ENCODE measurements at regions not wholly inside any gene's neighbourhood (a gene's known extent, or its start where the extent isn't known, plus 50 kb on each side); places are given as distances from the start of the nearest gene placed in this dataset.
A peak's percentile ranks its signal among the peaks of the same experiment; 100 is the strongest.
"Not testable (repeated sequence)": the region's sequence is repeated elsewhere in the genome, so short reads cannot be mapped to it uniquely, and the experiment has no call there.

- no peaks in the 10 kb centered on the region for H3K9me3 ChIP-seq (ENCODE audit: low read length)
- no peaks in the 10 kb centered on the region for H4K20me1 ChIP-seq (ENCODE audit: insufficient read depth, low read depth, low read length)
- H2AFZ ChIP-seq (ENCODE audit: low read length), result no peak overlapping the region
- no peak overlapping the region for H3K9ac ChIP-seq (ENCODE audit: low read length)
- no peaks in the 10 kb centered on the region for H3K79me2 ChIP-seq (ENCODE audit: low read length)
- H3K27ac ChIP-seq (ENCODE audit: low read length), result no peak overlapping the region
- H3K4me1 ChIP-seq (ENCODE audit: low read length), result no peaks in the 10 kb centered on the region
- H3K27me3 ChIP-seq (ENCODE audit: low read length), result no peaks in the 10 kb centered on the region
- no peak overlapping the region for H3K4me2 ChIP-seq (ENCODE audit: low read depth, low read length, poor library complexity, severe bottlenecking)
- DNase-seq, result no peak
- H3K9me2 ChIP-seq (replicated peaks; ENCODE audit: insufficient read depth, low read length), result no peaks in the 10 kb centered on the region
- no peaks in the 10 kb centered on the region for H3K36me3 ChIP-seq (ENCODE audit: insufficient read depth, low read length)
- no peak overlapping the region for H3K4me3 ChIP-seq (ENCODE audit: low read length)
These were observed 168.2 kb downstream of the SEPTIN7 start for GRCh38 chr7:35969066-35969465.

GRCh38 chr7:35970458-35970857 lies 169.6 kb downstream of the SEPTIN7 start:
- no peaks in the 10 kb centered on the region for H3K9me3 ChIP-seq (ENCODE audit: low read length)
- H4K20me1 ChIP-seq (ENCODE audit: insufficient read depth, low read depth, low read length), result no peaks in the 10 kb centered on the region
- no peaks in the 10 kb centered on the region for H3K4me1 ChIP-seq (ENCODE audit: low read length)
- H3K36me3 ChIP-seq (ENCODE audit: insufficient read depth, low read length), result no peaks in the 10 kb centered on the region
- no peak overlapping the region for H3K9ac ChIP-seq (ENCODE audit: low read length)
- no peak overlapping the region for H3K4me3 ChIP-seq (ENCODE audit: low read length)
- H3K27me3 ChIP-seq (ENCODE audit: low read length), result no peaks in the 10 kb centered on the region
- no peak overlapping the region for H2AFZ ChIP-seq (ENCODE audit: low read length)
- H3K4me2 ChIP-seq (ENCODE audit: low read depth, low read length, poor library complexity, severe bottlenecking), result no peak overlapping the region
- H3K9me2 ChIP-seq (replicated peaks; ENCODE audit: insufficient read depth, low read length), result no peaks in the 10 kb centered on the region
- no peaks in the 10 kb centered on the region for H3K79me2 ChIP-seq (ENCODE audit: low read length)
- DNase-seq, result no peak
- no peak overlapping the region for H3K27ac ChIP-seq (ENCODE audit: low read length)

- no peaks in the 10 kb centered on the region for H4K20me1 ChIP-seq (ENCODE audit: insufficient read depth, low read depth, low read length)
- no peak overlapping the region for H3K27ac ChIP-seq (ENCODE audit: low read length)
- H3K4me2 ChIP-seq (ENCODE audit: low read depth, low read length, poor library complexity, severe bottlenecking), result no peak overlapping the region
- no peak overlapping the region for H3K4me3 ChIP-seq (ENCODE audit: low read length)
- H3K4me1 ChIP-seq (ENCODE audit: low read length), result no peaks in the 10 kb centered on the region
- no peaks in the 10 kb centered on the region for H3K79me2 ChIP-seq (ENCODE audit: low read length)
- DNase-seq, result no peak
- no peaks in the 10 kb centered on the region for H3K9me3 ChIP-seq (ENCODE audit: low read length)
- no peaks in the 10 kb centered on the region for H3K36me3 ChIP-seq (ENCODE audit: insufficient read depth, low read length)
- no peaks in the 10 kb centered on the region for H3K9me2 ChIP-seq (replicated peaks; ENCODE audit: insufficient read depth, low read length)
- H2AFZ ChIP-seq (ENCODE audit: low read length), result no peak overlapping the region
- H3K27me3 ChIP-seq (ENCODE audit: low read length), result no peaks in the 10 kb centered on the region
- H3K9ac ChIP-seq (ENCODE audit: low read length), result no peak overlapping the region
These were observed 170.5 kb downstream of the SEPTIN7 start for GRCh38 chr7:35971133-35971891.

- H2AFZ ChIP-seq (ENCODE audit: low read length), result no peak overlapping the region
- H3K27me3 ChIP-seq (ENCODE audit: low read length), result no peaks in the 10 kb centered on the region
- H3K4me1 ChIP-seq (ENCODE audit: low read length), result no peaks in the 10 kb centered on the region
- no peaks in the 10 kb centered on the region for H3K79me2 ChIP-seq (ENCODE audit: low read length)
- DNase-seq, result peak; percentile 92
- H3K36me3 ChIP-seq (ENCODE audit: insufficient read depth, low read length), result no peaks in the 10 kb centered on the region
- H4K20me1 ChIP-seq (ENCODE audit: insufficient read depth, low read depth, low read length), result no peaks in the 10 kb centered on the region
- H3K9me3 ChIP-seq (ENCODE audit: low read length), result no peaks in the 10 kb centered on the region
- no peak overlapping the region for H3K4me3 ChIP-seq (ENCODE audit: low read length)
- no peak overlapping the region for H3K9ac ChIP-seq (ENCODE audit: low read length)
- H3K4me2 ChIP-seq (ENCODE audit: low read depth, low read length, poor library complexity, severe bottlenecking), result no peak overlapping the region
- no peak overlapping the region for H3K27ac ChIP-seq (ENCODE audit: low read length)
- no peaks in the 10 kb centered on the region for H3K9me2 ChIP-seq (replicated peaks; ENCODE audit: insufficient read depth, low read length)
These were observed 175.1 kb downstream of the SEPTIN7 start for GRCh38 chr7:35975851-35976454.

- not testable (repeated sequence) for H3K9me2 ChIP-seq (replicated peaks; ENCODE audit: insufficient read depth, low read length); H3K36me3 ChIP-seq (ENCODE audit: insufficient read depth, low read length); H3K4me1 ChIP-seq (ENCODE audit: low read length); H3K4me2 ChIP-seq (ENCODE audit: low read depth, low read length, poor library complexity, severe bottlenecking); H3K9ac ChIP-seq (ENCODE audit: low read length); H3K9me3 ChIP-seq (ENCODE audit: low read length); DNase-seq; H3K27ac ChIP-seq (ENCODE audit: low read length); H2AFZ ChIP-seq (ENCODE audit: low read length); H3K27me3 ChIP-seq (ENCODE audit: low read length); H3K4me3 ChIP-seq (ENCODE audit: low read length); H4K20me1 ChIP-seq (ENCODE audit: insufficient read depth, low read depth, low read length); H3K79me2 ChIP-seq (ENCODE audit: low read length)
These were observed 174.0 kb upstream of the EEPD1 start for GRCh38 chr7:35978816-35979640.

- no peaks in the 10 kb centered on the region for H3K27me3 ChIP-seq (ENCODE audit: low read length)
- no peaks in the 10 kb centered on the region for H3K9me3 ChIP-seq (ENCODE audit: low read length)
- H4K20me1 ChIP-seq (ENCODE audit: insufficient read depth, low read depth, low read length), result no peaks in the 10 kb centered on the region
- H3K36me3 ChIP-seq (ENCODE audit: insufficient read depth, low read length), result no peaks in the 10 kb centered on the region
- H3K4me2 ChIP-seq (ENCODE audit: low read depth, low read length, poor library complexity, severe bottlenecking), result no peak overlapping the region
- no peaks in the 10 kb centered on the region for H3K9me2 ChIP-seq (replicated peaks; ENCODE audit: insufficient read depth, low read length)
- H3K9ac ChIP-seq (ENCODE audit: low read length), result no peak overlapping the region
- no peak overlapping the region for H3K27ac ChIP-seq (ENCODE audit: low read length)
- H3K4me3 ChIP-seq (ENCODE audit: low read length), result no peak overlapping the region
- DNase-seq, result no peak
- H3K79me2 ChIP-seq (ENCODE audit: low read length), result no peaks in the 10 kb centered on the region
- no peak overlapping the region for H2AFZ ChIP-seq (ENCODE audit: low read length)
- no peaks in the 10 kb centered on the region for H3K4me1 ChIP-seq (ENCODE audit: low read length)
These were observed 170.5 kb upstream of the EEPD1 start for GRCh38 chr7:35982600-35982999.

GRCh38 chr7:35983626-35984025 lies 169.4 kb upstream of the EEPD1 start:
- no peaks in the 10 kb centered on the region for H3K79me2 ChIP-seq (ENCODE audit: low read length)
- no peaks in the 10 kb centered on the region for H3K4me1 ChIP-seq (ENCODE audit: low read length)
- no peaks in the 10 kb centered on the region for H3K27me3 ChIP-seq (ENCODE audit: low read length)
- H3K9me3 ChIP-seq (ENCODE audit: low read length), result no peaks in the 10 kb centered on the region
- no peaks in the 10 kb centered on the region for H3K9me2 ChIP-seq (replicated peaks; ENCODE audit: insufficient read depth, low read length)
- no peak overlapping the region for H3K4me2 ChIP-seq (ENCODE audit: low read depth, low read length, poor library complexity, severe bottlenecking)
- H3K36me3 ChIP-seq (ENCODE audit: insufficient read depth, low read length), result no peaks in the 10 kb centered on the region
- no peak for DNase-seq
- no peak overlapping the region for H3K4me3 ChIP-seq (ENCODE audit: low read length)
- H4K20me1 ChIP-seq (ENCODE audit: insufficient read depth, low read depth, low read length), result no peaks in the 10 kb centered on the region
- no peak overlapping the region for H3K9ac ChIP-seq (ENCODE audit: low read length)
- H2AFZ ChIP-seq (ENCODE audit: low read length), result no peak overlapping the region
- H3K27ac ChIP-seq (ENCODE audit: low read length), result no peak overlapping the region

GRCh38 chr7:35985126-35985754 lies 167.8 kb upstream of the EEPD1 start:
- DNase-seq, result peak; percentile 92
- Histone ChIP-seq H3K4me2 (ENCODE audit: low read depth, low read length, poor library complexity, severe bottlenecking) (no peak overlapping the region), H3K9me3 (ENCODE audit: low read length) (no peaks in the 10 kb centered on the region)

More at GRCh38 chr7:35985126-35985754, 167.8 kb upstream of the EEPD1 start:
- H2AFZ ChIP-seq (ENCODE audit: low read length), result no peak overlapping the region
- H3K4me3 ChIP-seq (ENCODE audit: low read length), result no peak overlapping the region
- no peaks in the 10 kb centered on the region for H3K9me2 ChIP-seq (replicated peaks; ENCODE audit: insufficient read depth, low read length)
- no peak overlapping the region for H3K9ac ChIP-seq (ENCODE audit: low read length)
- H3K36me3 ChIP-seq (ENCODE audit: insufficient read depth, low read length), result no peaks in the 10 kb centered on the region
- no peaks in the 10 kb centered on the region for H3K79me2 ChIP-seq (ENCODE audit: low read length)
- H3K27me3 ChIP-seq (ENCODE audit: low read length), result no peaks in the 10 kb centered on the region
- no peaks in the 10 kb centered on the region for H4K20me1 ChIP-seq (ENCODE audit: insufficient read depth, low read depth, low read length)
- H3K4me1 ChIP-seq (ENCODE audit: low read length), result no peaks in the 10 kb centered on the region
- no peak overlapping the region for H3K27ac ChIP-seq (ENCODE audit: low read length)

All from Karpas-422 (cell line).